HG03565 (cell line): ENCODE measurements at regions not wholly inside any gene's neighbourhood (a gene's known extent, or its start where the extent isn't known, plus 50 kb on each side); places are given as distances from the start of the nearest gene placed in this dataset.
A peak's percentile ranks its signal among the peaks of the same experiment; 100 is the strongest.

ENCODE experiments used
- ATAC-seq: cut with Tn5 transposase; IDR thresholded peaks from one replicate; pipeline ENCODE4 v1.9.1; 2021; ENCODE audit warnings: mild to moderate bottlenecking, moderate library complexity; ENCODE audit not compliant: unreplicated experiment

DNA sequence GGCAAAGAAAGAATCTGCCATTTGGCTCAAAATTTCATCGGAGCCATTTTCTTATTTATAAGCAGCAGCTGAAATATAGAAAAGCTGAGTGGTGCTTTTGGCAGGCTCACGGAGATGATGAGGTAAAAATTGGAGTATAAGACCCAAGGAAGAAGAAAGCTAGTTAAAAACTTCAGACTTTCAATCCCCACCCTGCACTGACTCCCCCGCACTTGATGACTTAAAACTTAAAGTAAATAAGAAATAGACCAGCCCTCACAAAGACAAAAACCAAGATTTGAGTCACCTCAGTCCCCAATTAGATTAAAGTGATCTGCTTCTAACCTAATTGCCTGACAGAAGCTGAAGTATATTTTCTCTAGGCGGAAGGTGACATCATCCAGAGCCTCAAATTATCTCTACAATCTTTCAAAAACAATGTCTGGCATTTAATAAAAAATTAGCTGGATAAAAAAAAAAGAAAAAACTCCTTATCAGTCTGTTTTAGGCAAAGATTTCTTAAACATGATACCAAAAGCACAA lies 124.0 kb upstream of the PJA2 start:
- no peak for ATAC-seq

GRCh38 chr5:109532773-109533364 lies 123.1 kb upstream of the PJA2 start:
- no peak for ATAC-seq

GRCh38 chr5:109531262-109531661 lies 121.5 kb upstream of the PJA2 start:
- no peak for ATAC-seq

DNA sequence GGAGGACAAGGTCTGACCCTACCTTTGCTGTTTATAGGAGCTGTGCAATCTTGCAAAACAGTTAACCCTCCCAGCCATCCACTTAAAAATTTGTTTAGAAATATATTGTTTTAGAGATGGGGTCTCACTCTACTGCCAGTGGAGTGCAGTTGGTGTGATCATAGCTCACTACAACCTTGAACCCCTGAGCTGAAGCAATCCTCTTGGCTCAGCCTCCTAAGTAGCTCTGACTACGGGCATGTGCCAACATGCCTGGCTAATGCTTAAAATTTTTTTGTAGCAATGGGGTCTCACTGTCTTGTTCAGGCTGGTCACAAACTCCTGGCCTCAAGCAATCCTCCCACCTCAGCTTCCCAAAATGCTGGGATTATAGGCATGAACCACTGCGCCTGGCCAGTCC lies 120.2 kb upstream of the PJA2 start:
- no peak for ATAC-seq

DNA sequence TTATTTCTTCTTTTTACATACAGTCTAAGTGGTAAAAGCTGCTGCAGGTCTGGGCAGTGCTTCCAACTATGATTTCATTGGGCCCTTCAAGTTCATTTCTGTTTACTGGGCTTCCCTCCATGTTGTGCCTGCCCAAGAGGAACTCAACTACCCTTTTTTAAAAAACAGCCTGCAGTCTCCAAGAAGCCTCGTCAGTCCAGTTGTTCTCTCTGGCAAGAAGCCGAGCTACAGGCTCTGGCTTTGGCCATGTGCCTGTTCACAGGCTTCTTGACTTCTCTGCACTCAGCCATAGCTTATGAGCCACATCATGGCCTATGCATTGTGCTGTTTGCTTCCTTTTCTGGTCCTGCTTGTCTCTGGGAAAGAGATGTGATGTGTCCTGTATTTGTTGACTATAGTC lies 119.7 kb upstream of the PJA2 start:
- no peak for ATAC-seq

DNA sequence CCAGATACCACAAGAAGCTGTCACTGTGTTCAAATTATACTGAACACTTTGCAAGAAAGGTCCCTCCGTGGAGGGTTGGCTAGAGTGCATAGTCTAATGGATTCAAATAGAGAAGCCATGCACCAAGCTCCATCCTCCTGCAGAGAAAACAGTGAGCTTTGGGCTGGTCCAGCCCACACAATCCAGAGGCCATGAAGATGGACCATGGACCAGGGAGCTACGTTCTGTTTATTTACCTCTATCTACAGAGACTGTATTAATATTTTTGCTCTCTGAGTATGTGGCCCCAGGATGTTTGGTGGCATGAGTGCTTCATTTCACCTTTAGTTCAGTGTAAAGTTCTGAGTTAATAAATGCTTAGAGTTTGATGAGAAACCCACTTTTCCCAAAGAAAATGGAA lies 114.8 kb upstream of the PJA2 start:
- ATAC-seq = no peak

DNA sequence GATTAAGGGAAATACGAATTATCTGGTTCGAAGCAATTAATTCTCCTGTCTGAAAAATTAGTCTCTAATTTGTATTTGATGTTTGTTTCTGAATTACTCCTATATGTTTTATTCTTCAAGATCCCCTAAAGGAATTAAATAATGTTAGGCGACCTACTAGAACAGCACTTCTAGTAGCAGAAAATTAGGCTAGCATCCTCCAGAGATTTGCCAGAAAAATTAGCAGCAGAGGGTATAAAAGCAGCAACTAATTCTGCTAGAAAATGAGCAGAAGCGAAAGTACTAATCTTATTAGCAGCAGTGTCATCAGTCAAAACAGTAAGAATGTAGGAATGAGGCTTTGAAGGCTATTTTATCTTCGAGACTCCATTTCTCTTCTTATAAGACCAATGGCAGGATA lies 114.3 kb upstream of the PJA2 start:
- ATAC-seq = no peak

- ATAC-seq = no peak
Observed at GRCh38 chr5:109522404-109522803, 112.6 kb upstream of the PJA2 start.

GRCh38 chr5:109519416-109519815 lies 109.6 kb upstream of the PJA2 start:
- ATAC-seq = no peak

- no peak for ATAC-seq
Observed at GRCh38 chr5:109516390-109516789, 106.6 kb upstream of the PJA2 start.

GRCh38 chr5:109511980-109512734 lies 102.4 kb upstream of the PJA2 start:
- no peak for ATAC-seq

DNA sequence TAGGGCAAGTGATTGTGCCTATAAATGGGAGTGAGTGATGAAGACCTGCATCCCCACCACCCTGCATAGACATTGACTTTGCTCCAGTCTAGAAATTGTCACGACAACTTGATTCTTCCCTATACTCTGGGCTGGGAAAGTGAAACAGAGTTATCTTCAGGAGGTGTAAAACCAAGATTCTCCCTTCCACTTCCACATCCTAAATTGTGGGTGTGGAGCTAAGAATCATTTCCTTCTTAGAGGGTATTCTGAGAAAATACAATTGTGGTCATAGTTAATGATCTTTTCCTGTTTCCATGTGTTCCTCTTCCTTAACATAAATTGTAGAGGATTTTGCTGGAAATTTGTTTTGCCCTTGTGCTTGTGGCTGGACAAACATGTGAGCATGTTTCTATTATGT lies 96.8 kb upstream of the PJA2 start:
- no peak for ATAC-seq

GRCh38 chr5:109496112-109496511 lies 86.3 kb upstream of the PJA2 start:
- ATAC-seq = no peak

DNA sequence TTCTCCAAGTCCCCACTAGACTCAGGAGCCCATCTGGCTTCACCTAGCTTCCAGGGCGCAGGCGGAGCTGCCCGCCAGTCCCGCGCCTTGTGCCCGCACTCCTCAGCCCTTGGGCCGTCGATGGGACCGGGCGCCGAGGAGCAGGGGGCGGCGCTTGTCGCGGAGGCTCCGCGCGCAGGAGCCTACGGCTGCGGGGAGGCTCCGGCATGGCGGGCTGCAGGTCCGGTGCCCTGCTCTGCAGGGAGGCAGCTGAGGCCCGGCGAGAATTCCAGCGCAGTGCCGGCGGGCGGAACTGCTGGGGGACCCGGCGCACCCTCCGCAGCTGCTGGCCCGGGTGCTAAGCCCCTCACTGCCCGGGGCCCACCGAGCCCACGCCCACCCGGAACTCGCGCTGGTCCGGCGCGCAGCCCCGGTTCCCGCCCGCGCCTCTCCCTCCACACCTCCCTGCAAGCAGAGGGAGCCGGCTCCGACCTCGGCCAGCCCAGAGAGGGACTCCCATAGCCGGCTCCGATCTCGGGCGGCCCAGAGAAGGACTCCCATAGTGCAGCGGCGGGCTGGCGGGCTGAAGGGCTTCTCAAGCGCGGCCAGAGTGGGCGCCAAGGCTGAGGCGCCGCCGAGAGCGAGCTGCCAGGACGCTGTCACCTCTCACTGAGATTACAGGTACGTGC lies 78.1 kb upstream of the PJA2 start:
- no peak for ATAC-seq

- no peak for ATAC-seq
Observed at GRCh38 chr5:109486200-109486804, 76.5 kb upstream of the PJA2 start.

DNA sequence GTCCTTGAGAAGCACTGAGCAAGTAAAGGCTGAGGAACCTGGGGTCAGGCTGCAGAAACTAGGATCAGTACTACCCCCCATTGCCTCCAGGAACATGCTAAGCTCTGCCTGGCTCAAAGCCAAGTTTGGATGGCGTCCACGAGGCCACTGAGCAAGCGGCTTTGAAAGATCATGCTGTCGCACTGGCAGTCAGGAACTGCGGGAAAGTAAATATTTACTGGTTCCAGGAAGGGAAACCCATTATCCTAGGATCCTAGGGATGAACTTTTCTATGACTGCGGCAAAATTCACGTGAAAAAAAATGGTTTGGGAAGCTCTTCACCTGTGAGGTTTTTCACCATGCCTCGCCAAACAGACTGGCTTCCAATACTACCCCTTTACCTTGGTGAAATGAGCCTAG lies 75.3 kb upstream of the PJA2 start:
- no peak for ATAC-seq

DNA sequence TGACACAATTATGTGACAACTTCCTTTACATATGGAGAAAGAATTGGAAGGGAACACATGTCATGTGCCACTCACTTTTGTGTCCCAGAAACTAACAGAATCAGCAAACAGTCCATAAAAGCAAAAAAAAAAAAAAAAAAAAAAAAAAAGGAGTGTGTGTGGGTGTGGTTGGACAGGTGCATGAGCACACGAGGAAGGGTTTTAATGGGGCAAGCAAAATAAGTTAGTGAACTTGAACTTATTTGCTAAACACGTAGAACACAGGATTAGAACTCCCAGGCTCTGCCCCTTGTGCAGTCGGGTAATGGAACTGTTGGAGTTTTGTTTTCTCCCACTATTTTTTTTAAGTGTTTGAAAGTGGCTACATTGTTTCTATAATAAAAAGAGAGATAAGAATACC lies 74.8 kb upstream of the PJA2 start:
- ATAC-seq = no peak

DNA sequence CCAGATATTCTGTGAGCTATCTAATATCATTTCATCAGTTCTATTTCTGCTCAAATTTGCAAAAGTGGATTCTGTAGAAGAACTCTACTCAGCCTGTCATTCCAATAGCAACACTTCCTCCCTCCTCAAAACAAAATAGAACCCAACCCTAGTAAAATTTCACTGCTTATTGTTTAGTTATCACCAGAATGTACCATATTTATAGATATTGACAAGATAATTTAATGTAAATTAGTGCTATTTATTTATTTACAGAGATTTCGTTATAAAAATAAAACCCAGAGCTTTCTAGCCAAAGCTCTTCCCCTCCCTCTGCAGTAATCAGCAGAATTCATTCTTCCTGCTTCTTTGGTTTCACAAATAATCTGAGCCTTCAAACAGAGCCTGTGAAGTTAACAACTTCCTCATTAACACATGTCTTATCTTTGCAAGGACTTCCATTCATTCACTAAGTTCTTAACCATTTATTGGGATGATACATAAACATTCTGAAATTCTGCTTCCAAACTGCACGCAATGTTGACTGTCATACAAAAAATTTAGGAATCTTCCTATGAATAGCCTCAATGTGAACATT lies 73.7 kb upstream of the PJA2 start:
- ATAC-seq = no peak

- no peak for ATAC-seq
Observed at GRCh38 chr5:109482748-109483147, 73.0 kb upstream of the PJA2 start.

GRCh38 chr5:109479260-109479860 lies 69.6 kb upstream of the PJA2 start:
- ATAC-seq = peak; percentile 49

- ATAC-seq = no peak
Observed at GRCh38 chr5:109478830-109479229, 69.1 kb upstream of the PJA2 start.
